ENCODE measurements at regions not wholly inside any gene's neighbourhood (a gene's known extent, or its start where the extent isn't known, plus 50 kb on each side); places are given as distances from the start of the nearest gene placed in this dataset.

DNA sequence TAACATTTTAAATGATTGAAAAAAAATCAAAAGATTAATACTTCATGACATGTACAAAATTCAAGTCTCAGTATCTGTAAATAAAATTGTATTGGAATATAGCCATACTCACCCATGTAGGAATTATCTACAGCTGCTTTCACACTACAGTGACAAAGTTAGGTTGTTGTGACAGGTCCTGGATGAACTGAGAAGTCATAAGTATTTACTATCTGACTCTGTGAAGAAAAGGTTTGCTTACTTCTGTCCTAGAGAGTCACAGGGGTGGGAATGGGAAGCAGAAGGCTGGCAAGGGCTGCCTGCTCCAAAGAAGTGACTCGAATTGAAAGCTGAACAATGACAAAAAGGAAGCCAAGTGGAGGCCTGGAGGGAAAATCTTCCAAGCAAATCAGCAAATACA lies 155.2 kb downstream of the SLC30A10 start:
- intact Hi-C loops (cut with micrococcal nuclease): no loop called here

DNA sequence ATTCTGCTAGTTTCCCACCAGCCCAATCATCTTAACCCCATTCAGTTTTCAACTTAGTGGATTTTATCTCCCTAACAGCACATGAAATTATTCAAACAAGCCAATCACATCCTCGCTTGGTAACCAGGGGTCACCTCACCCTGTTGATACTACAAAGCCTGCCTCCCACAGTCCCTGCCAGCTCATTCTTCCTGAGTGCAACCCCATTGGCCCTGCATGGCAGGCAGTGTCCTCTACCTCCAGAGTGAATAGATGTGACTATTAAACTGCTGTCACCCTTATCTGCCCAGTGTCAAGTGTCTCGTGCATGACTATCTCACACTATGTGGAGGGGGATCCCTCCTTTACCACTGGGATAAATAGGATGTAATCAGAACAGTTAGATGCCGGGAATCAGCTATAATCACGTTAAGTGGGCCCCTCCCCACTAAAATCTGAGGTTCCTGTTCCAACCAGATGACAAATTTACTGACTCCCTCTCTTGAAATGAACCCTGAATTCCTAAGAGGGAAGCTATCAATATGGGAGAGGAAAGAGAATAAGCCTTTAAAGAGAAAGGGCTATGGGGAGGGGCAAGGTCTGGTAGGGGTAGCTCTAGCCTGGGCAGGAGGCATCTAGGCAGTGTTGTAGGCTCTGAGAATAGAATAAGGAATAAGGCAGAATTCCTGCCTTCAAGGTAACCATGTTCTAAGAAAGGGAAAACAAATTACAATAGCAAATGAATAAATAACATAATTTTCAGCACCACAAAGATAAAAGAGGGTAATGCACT lies 155.9 kb downstream of the SLC30A10 start:
- intact Hi-C loops (cut with micrococcal nuclease): no loop called here

DNA sequence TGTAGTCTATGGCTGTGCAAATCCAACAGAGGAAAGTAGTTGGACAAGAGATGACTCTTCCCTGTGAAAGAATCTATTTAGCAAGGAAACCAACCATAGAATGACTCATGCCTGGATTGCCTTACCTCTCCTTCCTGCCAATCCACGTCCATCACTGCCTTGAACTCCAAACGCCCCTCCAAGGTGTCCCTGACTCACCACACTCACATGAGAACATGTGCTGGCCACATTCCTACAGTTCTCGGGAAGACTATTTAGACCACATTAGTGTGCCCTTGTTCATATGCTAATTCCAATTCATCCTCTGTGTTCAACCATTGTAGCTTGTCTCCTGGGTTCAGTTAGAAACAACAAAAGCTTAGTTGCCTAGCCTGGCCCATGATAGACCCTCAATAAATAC lies 157.3 kb downstream of the SLC30A10 start:
- intact Hi-C loops (cut with micrococcal nuclease): no loop called here

DNA sequence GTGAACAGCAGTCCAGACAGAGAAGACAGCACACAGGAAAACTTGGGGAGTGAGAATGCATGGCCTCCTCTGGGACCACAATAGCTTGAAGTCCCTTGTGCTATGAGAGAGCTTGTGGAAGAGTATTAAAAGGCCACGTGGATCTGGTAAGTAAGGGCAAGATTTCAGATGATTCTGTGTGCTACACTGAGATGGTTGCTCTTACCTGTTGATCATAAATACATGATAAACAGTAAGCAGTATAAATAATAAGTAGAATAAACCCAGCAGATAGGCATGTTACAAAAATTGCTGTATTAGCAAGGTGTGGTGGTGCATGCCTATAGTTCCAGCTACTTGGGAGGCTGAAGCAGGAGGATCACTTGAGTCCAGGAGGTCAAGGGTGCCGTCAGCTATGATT lies 150.4 kb upstream of the ZC3H11B start:
- intact Hi-C loops (cut with micrococcal nuclease): no loop called here

DNA sequence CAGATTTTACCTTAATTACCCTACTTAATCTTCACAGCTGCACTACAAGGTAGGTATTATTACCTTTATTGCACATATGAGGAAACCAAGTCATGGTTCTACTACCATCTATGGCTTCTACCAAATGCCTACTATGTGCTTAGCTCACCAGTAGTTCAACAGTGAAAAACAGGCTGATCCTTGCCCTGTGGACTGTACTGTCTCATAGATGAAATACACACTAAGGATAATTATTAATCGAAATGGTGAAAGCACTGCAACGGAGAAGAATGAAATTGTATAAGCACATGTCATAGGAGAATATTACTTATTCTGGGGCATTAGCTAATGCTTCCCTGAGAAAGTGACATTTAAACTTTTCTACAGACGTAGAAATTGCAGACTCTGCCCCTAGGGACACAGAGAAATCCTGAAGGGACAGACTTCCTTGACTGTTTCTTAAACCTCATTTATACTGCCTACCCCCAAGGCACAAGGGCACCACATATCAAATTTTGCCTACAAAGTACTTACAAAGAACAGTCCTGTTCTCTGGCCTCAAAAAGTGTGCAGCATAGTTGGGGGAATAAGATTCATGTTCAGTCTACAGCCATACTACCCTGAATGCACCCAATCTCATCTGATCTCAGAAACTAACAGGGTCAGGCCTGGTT lies 148.4 kb upstream of the ZC3H11B start:
- intact Hi-C loops (cut with micrococcal nuclease): no loop called here

DNA sequence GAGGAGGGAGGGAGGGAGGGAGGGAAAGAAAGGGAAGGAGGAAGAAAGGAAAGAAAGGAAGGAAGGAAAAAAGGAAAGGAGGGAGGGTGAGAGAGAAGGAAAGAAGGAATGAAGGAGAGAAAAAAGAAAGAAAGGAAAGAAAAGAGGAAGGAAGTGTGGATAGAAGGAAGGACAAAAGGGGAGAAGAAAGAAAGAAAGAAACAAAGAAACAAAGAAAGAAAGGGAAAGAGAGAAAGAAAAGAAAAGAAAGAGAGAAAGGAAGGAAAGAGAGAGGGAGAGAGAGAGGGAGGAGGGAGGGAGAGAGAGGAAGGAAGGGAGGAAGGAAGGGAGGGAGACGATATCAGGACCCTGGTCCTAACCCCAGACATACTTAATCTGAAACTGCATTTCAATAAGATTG lies 146.2 kb upstream of the ZC3H11B start:
- intact Hi-C loops (cut with micrococcal nuclease): no loop called here

DNA sequence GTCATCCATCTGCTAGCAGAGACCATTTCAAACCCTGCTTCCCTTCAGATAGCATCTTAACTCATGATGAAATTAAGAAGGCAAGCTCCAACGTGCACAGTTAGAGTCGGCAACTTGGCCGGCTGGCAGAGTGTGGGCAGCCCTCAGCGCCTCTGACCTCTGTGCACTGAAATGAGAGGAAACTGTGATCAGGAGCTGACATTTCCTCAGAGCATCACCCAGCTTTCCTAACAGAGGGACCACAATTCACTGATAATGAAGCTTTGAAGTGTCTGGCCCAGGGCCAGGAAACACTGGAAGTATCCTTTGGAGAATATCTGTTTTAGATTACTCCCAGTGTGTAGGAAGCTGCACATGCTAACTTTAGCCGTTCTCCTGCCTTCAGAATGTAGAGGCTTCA lies 145.0 kb upstream of the ZC3H11B start:
- intact Hi-C loops (cut with micrococcal nuclease): no loop called here

DNA sequence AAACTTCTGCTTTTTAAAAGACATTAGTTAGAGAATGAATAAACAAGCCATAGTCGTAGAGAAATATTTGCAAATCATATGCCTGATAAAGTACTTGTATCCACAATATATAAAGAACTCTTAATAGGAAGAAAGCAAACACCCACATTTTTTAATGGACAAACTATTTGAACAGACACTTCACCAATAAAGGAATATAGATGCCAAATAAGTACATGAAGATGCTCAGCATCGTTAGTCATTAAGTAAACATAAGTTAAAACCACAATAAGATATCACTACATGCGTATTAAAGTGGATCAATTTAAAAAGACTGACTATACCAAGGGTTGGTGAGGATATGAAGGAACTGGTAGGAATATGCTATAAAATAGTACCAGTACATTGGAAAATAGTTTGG lies 142.3 kb upstream of the ZC3H11B start:
- intact Hi-C loops (cut with micrococcal nuclease): no loop called here

DNA sequence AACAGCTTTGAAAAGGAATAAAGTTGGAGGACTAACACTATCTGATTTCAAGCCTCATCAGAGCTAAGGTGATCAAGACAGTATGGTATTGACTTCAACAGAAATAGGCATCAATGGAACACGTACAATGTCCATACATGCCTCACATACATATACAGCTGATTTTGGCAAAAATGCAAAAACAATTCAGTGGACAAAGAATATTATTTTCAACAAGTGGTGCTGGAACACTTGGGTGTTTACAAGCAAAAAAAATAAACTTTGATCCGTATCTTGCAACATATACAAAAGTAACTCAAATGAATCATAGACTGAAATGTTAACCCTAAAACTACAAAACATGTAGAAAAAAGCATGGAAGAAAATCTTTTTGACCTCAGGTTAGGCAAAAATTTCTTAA lies 141.9 kb upstream of the ZC3H11B start:
- intact Hi-C loops (cut with micrococcal nuclease): no loop called here

DNA sequence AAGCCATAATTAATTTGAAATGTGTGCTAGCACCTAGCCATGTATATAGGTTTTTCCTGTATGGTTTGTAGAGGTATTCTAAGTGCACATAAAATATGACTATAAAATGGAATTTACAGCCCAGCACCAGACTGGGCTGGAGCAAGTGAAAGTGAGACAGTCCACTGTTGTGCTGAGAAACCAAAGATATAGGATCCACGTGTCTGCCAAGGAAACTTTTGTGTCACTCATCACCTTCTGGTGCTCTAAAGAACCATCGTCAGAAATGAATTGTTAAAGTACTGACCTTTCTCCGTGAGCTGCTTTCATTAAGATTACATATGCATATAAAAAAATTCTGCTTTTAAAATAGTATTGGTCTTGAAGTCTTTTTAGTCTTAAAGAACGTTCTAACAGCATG lies 141.0 kb upstream of the ZC3H11B start:
- intact Hi-C loops (cut with micrococcal nuclease): no loop called here

DNA sequence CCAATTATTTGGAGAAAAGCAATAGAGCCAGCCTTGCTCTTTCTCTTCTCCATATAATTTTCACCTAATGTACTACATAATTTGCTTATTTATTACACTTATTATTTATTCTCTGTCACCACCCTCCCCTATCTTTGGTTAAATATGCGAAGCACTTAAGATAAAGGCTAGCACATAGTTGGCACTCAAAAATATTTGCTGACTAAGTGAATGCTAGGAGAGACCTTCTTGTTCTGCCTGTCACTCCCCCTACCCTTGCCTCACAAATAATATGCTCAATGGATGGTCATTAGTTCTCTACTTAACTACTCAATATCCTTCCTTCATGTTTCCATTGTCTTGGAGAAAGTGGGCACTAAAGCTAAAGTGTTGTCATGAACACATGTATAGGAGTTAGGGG lies 139.7 kb upstream of the ZC3H11B start:
- intact Hi-C loops (cut with micrococcal nuclease): no loop called here

DNA sequence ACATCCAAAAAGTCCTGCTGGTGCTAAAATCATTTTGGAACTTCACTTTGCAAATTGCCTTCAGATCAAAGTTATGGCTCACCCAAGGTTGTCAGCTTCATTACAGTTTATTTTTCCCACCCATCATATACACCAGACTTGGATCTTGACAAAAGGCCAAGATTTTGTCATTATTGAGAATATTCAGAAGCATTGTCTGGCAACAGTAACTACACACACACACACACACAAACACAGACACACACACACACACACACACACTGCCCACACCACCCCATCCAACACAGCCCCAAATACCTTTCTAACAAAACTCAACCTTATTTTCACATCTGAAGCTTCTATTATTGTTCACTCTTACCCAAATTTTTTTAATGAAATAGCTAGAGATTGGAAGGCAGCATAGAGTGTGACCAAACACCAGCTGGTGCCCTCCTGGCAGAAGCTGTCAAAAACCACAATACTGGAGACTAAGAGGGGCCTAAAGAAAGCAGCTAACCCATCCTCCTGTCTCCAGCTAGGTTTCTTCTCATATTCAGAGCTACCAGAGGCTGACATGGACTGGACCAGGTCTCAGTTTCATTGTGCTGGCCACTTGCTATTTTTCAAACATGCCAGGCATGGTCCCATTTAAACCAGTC lies 139.1 kb upstream of the ZC3H11B start:
- intact Hi-C loops (cut with micrococcal nuclease): no loop called here

DNA sequence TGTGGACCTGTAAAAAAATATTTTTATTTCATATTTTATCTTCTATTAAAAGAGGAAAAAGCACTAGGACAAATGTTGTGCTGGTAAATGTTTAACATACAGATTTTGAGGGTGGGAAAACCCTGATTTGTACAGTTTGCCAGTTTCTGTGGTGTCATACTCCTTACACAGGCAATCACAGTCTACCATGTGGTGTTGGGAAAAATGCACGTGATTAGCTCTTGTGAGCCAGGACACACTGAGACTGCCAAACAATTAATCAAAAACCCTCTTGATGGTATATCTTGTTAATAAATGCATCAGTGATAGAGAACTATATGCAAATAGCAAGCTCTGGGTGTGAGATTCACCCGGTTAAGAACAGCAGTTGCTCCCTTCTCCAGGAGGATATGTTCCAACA lies 136.5 kb upstream of the ZC3H11B start:
- intact Hi-C loops (cut with micrococcal nuclease): no loop called here

DNA sequence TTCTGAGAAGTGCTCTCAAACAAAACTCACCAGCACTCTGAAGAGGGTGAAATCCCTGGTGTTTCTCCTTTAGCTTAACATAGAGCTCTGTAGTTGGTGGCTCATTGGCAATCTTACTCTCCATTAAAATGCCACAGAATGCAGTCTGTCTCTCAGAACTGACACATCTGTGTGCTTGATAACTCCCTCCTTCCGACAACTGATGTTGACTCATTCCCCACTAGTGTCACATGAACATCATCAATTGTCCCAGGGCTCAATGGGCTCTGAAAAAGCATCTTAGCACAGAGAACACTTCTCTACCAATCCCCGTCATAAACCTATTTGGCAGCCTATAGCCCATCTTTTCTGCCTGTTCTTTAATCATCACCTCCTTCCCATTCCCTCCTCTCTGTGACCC lies 133.2 kb upstream of the ZC3H11B start:
- intact Hi-C loops (cut with micrococcal nuclease): no loop called here

DNA sequence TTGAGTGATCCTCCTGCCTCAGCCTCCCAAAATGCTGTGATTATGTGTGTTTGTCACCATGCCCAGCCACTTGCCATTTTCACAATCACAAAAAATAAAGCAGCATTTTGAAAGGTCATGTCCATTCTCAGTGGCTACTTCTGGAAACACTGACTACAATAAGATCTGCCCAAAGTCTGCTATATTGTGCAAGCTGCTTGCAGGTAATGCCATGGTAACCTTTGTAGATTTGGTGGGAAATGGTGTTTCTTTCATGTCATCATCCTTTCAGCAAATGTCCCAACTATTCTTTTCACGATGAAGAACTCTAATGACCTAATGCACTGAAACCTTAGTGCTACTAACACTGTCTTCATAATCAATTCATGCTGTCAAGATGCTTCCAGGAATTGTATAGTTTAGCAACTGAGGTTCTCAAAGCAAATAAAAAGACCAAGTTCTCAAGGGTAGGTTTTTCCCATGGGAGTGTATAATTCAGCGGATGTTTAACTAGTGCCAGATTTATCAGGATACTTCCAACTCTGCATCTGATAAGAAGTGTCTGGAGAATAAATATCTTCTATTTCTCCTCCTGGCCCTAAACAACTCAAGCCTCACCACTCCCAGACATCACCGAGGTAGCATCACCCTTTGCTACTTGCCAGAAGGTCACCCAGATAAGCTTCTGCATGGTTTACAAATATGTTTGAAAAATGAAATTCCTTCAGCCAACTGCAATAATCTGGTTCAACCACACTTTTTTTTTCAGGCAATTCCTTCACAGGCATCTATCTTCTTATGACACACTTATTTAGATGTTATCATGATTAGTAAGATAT lies 132.0 kb upstream of the ZC3H11B start:
- intact Hi-C loops (cut with micrococcal nuclease): no loop called here

DNA sequence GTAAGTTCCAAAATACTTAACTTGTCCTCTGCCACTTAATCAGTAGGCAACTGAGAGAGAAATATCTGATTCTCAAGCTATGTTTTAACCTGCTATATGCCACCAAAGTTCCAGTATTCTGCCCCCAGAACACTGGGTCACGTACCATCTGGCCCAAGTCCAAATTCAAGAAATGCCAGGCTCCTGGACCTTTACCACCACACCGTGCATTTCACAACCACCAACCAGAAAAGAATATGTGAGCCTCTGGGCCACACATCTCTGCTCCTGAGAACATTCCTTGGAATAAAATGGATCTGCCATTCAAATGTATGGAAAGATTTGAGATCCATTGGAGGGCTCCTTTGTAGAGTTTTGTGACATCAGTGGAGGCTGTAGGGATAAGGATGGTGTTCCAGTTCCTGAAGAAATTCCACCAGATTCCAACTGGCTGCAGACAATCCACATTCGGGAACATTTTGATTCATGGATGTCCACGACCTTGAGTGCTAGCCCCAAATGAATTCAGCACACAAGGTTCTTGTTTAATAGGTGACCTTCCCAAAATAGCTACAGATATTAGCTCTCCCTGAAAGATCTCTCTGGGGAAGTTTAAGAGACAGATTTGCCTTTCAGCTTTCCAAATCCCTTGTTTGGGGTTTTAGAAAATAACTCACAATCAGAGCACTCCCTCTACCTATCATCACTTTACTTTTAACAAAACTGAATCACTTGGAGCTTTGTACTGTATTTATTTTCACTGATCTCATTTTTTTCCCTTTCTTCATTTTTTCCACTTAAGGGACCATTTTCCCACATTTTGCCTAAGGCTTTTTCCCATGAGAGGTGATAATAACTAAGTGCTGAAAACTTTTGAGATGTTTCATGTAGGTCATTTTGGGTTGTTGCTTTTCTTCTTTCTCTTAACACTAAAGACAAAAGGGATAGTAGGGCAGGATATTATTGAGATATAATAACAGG lies 128.4 kb upstream of the ZC3H11B start:
- intact Hi-C loops (cut with micrococcal nuclease): no loop called here

DNA sequence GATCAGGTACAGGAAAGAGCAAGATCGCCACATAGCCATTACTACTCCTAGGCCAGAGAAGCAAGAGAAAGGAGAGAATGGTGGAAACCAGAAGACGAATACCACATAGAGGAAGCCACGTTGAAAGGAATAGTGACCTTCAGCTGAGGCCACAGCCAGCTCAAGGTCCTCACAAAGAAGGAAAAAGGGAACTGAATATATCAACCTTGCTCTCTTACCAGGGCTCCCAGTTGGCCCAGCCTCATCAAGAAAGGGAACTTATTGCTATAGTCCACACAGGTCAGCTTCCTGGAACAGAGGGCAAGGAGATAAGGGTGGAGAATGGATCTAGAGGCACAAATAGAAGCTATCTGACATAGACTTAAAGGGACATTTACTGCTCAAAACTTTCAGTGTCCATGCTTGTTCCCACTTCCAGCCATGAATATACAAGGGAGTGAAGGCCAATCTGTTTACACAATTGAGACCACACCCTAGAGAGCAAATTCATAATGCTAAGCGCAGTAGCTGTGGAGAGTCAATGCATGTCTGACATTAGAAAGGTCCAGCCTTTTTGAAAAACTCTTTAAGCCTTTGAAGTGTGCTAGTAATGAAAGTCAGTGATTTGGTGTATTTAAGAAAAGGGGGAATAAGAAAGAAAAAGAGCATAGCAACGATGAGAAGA lies 120.7 kb upstream of the ZC3H11B start:
- intact Hi-C loops (cut with micrococcal nuclease): no loop called here

DNA sequence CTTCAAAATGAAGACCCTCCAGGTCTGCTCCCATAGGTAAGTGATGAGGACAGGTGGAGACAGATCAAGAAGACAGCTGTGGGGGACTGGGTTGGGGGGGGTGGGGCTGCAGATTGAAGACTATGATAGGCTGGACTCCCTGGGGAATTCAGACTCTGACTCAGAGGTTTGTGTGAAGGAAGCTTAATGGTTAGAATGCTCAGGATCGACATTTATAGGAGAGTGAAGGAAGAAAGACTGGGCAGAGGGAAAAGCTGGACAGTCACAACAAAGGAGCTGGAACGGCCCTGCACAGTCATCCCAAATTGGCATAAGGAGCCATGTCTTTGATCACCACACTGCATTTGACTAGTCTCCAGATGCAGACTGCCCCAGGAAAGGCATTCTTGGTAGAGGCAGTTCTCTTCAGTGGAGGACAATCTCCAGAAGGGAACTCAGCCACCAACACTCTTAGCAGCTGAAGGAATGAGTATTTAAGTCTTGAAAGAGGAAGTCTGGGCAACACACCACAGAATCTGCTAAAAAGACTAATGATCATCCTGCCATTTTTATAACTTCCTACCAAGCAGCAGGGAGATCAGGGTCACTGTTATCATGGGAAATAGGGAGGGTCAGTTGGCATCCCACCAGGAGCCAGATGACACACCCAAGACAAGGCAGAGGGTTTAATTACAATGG lies 120.0 kb upstream of the ZC3H11B start:
- intact Hi-C loops (cut with micrococcal nuclease): no loop called here

DNA sequence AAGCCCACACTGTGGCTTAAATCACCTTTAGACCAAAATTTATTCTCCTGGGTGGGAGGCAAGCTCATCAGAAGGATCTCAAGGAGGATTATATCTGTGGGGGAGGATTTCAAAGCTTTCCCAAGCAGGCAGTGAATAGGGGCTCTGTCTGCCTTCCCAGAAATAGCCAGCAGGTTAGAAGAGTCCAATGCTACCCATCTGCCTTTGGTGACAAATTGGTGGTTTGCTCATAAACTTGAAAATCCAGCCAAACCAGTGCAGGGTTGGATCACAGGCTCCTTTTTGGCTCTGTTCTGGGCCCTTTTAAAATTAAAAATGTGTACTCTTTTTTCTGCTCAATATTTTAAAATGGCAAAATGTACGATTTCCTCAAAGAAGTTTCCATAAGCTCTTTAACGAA lies 118.9 kb upstream of the ZC3H11B start:
- intact Hi-C loops (cut with micrococcal nuclease): no loop called here
